Suprapubic skin (tissue), 4 donors: ENCODE measurements at regions not wholly inside any gene's neighbourhood (a gene's known extent, or its start where the extent isn't known, plus 50 kb on each side); places are given as distances from the start of the nearest gene placed in this dataset.

Source experiments
- DNase-seq, 2 donors: peaks; one replicate each; pipeline ENCODE4 v3.0.0-alpha.2; 2019; ENCODE audit warnings: low spot score in 2 of 2
- H3K27ac ChIP-seq: fragments of 200-600 bp; sonication (generic); one replicate; pipeline ENCODE4 v1.5.1; 2019
- H3K27me3 ChIP-seq: fragments of 200-600 bp; sonication (generic); one replicate; pipeline ENCODE4 v1.5.1; 2019
- H3K36me3 ChIP-seq: fragments of 200-600 bp; sonication (generic); one replicate; pipeline ENCODE4 v1.5.1; 2019
- H3K4me1 ChIP-seq: fragments of 200-600 bp; sonication (generic); one replicate; pipeline ENCODE4 v1.5.1; 2019
- H3K4me3 ChIP-seq: fragments of 200-600 bp; sonication (generic); one replicate; pipeline ENCODE4 v1.5.1; 2019; ENCODE audit warnings: mild to moderate bottlenecking
- H3K9me3 ChIP-seq: fragments of 200-600 bp; sonication (generic); one replicate; pipeline ENCODE4 v1.5.1; 2019
- EP300 ChIP-seq: sonication (generic); formaldehyde crosslinking; IDR thresholded peaks from one replicate; pipeline ENCODE4 v1.6.1; 2017; ENCODE audit warnings: antibody characterized with exemption
- POLR2A ChIP-seq, 2 donors: fragments of 450-650 bp; IDR thresholded peaks; one replicate each; pipeline ENCODE4 v1.6.1; 2017; ENCODE audit warnings: antibody characterized with exemption in 2 of 2, mild to moderate bottlenecking in 2 of 2, moderate library complexity in 2 of 2
- POLR2AphosphoS5 ChIP-seq, 3 donors: sonication (generic); formaldehyde crosslinking; IDR thresholded peaks; one replicate each; pipeline ENCODE4 v1.6.1; 2017; ENCODE audit warnings: antibody characterized with exemption in 3 of 3
- WGBS: methylation state at CpG from one replicate; pipeline ENCODE4 v1.1.5; 2018; 5-methylcytosine and 5-hydroxymethylcytosine counted together
- TF ChIP-seq, protein P1 (sequence below), 2 donors: fragments of 200-600 bp in 1 of 2; fragments of 450-650 bp in 1 of 2; sonication (generic) in 1 of 2; IDR thresholded peaks; one replicate each; pipeline ENCODE4 v1.5.1; 2016 to 2019; ENCODE audit warnings: antibody characterized with exemption in 2 of 2, mild to moderate bottlenecking in 1 of 2, moderate library complexity in 1 of 2

DNA sequence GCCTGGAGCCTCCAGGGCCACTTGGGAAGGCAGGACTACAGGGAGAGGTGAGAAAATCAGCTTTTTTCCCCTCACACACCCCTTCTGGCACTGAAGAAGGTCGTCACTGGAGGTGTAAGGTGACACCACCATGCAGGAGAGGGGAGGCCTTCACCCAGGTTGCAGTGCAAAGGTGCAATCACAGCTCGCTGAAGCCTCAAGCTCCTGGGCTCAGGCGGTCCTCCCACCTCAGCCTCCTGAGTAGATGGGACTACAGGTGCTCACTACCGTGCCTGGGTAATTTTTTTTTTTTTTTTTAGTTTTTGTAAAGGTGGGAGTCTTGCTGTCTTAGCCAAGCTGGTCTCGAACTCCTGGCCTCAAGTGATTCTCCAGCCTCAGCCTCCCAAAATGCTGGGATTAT is 93.6 kb downstream of the TNFAIP2 start:
- TF ChIP-seq, protein P1, sequence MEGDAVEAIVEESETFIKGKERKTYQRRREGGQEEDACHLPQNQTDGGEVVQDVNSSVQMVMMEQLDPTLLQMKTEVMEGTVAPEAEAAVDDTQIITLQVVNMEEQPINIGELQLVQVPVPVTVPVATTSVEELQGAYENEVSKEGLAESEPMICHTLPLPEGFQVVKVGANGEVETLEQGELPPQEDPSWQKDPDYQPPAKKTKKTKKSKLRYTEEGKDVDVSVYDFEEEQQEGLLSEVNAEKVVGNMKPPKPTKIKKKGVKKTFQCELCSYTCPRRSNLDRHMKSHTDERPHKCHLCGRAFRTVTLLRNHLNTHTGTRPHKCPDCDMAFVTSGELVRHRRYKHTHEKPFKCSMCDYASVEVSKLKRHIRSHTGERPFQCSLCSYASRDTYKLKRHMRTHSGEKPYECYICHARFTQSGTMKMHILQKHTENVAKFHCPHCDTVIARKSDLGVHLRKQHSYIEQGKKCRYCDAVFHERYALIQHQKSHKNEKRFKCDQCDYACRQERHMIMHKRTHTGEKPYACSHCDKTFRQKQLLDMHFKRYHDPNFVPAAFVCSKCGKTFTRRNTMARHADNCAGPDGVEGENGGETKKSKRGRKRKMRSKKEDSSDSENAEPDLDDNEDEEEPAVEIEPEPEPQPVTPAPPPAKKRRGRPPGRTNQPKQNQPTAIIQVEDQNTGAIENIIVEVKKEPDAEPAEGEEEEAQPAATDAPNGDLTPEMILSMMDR (IDR thresholded peaks at IDR 0.05): no peak
- TF ChIP-seq POLR2AphosphoS5 (IDR thresholded peaks at IDR 0.05): no peak
- TF ChIP-seq POLR2A (IDR thresholded peaks at IDR 0.05): no peak
- TF ChIP-seq EP300: no peak
- H3K36me3 ChIP-seq: no peaks in the 10 kb centered on the region
- no peak overlapping the region for H3K27ac ChIP-seq
- peaks cover 17% of the 10 kb centered on the region for H3K27me3 ChIP-seq
- H3K4me3 ChIP-seq: no peak overlapping the region
- DNase-seq: no peak
- peaks cover 9% of the 10 kb centered on the region for H3K4me1 ChIP-seq
- H3K9me3 ChIP-seq: no peaks in the 10 kb centered on the region
- WGBS: 93% methylated on average over 5 of the region's 5 CpGs

DNA sequence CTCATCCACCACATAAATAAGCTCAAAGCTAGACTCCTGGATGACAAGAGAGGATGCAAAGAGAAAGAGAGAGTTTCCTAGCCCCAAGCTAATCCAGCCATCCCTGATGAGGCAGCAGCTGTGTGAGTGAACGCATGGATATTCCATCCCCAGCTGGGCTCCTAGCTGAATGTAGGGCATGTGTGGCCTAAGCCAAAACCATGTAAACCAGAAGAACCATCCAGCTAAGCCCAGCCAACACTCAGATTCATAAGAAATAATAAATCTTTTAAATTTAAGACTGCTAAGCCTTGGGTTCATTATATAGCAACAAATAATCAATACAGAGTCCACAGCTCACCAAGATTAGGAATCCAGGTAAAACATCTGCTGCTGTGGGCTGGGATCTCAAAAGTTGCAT is 94.3 kb downstream of the TNFAIP2 start:
- Histone ChIP-seq H3K9me3 (no peaks in the 10 kb centered on the region), H3K4me3 (no peak overlapping the region), H3K36me3 (no peaks in the 10 kb centered on the region), H3K4me1 (peaks cover 9% of the 10 kb centered on the region), H3K27me3 (peaks cover 21% of the 10 kb centered on the region), H3K27ac (no peak overlapping the region)
- DNase-seq: no peak
- 100% methylated on average over 1 of the region's 1 CpG for WGBS
- no peak for TF ChIP-seq EP300
- TF ChIP-seq, protein P1 (IDR thresholded peaks at IDR 0.05): no peak
- TF ChIP-seq POLR2AphosphoS5 (IDR thresholded peaks at IDR 0.05): no peak
- no peak for TF ChIP-seq POLR2A (IDR thresholded peaks at IDR 0.05)

DNA sequence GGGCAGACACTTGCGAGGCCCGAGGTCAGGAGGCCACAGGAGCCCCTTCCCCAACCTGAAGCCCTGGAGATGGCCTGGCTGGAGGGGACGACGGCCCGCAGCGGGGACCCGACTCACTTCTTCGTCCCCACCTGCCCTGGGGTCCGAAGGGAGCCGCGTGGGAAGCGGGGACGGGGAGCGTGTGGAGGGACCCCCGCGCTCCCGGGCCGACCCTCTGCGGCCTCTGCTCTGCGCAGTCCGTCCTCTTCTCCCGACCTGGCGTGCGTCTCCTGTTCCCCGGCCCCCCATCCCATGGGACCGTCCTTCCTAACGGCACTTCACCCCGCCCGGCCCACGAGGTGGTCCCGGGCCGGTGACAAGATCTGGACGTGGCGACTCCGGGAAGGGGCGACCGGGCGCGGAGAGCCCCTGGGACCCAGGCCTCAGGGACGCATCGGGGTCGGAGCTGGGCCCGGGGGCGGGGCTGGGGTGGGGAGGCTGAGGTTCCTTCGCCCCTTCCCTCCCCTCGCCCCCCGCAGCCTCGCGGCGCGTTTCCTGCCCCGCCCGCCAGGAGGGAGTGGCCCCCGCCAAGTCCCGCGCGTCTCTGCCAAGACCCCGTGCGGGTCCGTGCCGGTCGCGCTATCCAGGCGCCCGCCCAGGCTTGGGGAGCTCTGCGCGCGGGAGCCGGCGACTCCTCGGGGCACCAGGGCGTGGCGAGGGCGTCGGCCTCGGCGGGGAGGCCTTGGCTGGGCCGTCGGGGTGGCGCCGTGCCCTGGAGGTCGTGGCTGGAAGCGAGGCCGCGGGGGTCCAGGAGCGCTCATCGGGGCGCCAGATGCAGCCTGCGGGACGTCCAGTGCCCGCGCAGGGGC is 97.1 kb downstream of the TNFAIP2 start:
- no peaks in the 10 kb centered on the region for H3K36me3 ChIP-seq
- TF ChIP-seq, protein P1 (IDR thresholded peaks at IDR 0.05): no peak
- TF ChIP-seq EP300: no peak
- TF ChIP-seq POLR2AphosphoS5 (IDR thresholded peaks at IDR 0.05): no peak
- no peak for TF ChIP-seq POLR2A (IDR thresholded peaks at IDR 0.05)
- WGBS: 34% methylated on average over 13 of the region's 92 CpGs
- DNase-seq: peak in 1 of 2 donors; percentile 65
- peaks cover 26% of the 10 kb centered on the region for H3K27me3 ChIP-seq
- H3K27ac ChIP-seq: no peak overlapping the region
- peaks cover 9% of the 10 kb centered on the region for H3K4me1 ChIP-seq
- no peaks in the 10 kb centered on the region for H3K9me3 ChIP-seq
- peak overlapping the region; percentile 52 for H3K4me3 ChIP-seq

DNA sequence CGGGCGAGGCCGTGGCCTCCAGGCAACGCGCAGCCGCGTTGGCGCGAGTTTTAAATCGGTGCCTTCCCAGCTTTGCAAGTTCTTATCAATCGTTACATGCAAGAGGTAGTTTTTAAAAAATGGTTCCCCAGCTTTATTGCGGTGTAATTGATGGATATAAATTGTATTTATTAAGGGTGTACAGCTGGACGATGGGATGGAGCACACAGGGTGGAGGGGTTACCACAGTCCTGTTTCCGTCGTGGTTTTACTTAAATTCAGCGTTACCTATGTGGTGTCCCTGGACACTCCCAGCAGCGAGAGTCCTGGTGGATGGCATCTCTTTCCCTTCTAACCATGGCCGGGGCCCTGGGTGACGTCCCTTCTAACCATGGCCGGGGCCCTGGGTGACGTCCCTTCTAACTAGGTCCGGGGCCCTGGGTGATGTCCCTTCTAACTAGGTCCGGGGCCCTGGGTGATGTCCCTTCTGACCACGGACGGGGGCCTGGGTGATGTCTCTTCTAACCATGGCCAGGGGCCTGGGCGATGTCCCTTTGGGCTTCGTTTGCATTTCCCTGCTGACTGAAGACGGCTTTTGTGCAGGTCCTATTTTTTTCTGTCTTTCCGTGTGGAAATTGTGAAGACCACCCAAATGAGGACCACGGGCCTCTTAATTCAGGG is 97.9 kb downstream of the TNFAIP2 start:
- 67% methylated on average over 20 of the region's 30 CpGs for WGBS
- DNase-seq: peak; percentile 56 to 78
- no peaks in the 10 kb centered on the region for H3K36me3 ChIP-seq
- H3K4me3 ChIP-seq: peak overlapping the region; percentile 52
- H3K27me3 ChIP-seq: peaks cover 31% of the 10 kb centered on the region
- TF ChIP-seq POLR2A (IDR thresholded peaks at IDR 0.05) (no peak), EP300 (no peak), POLR2AphosphoS5 (IDR thresholded peaks at IDR 0.05) (no peak)
- TF ChIP-seq, protein P1 (IDR thresholded peaks at IDR 0.05): no peak
- no peaks in the 10 kb centered on the region for H3K9me3 ChIP-seq
- H3K4me1 ChIP-seq: peaks cover 9% of the 10 kb centered on the region
- no peak overlapping the region for H3K27ac ChIP-seq

DNA sequence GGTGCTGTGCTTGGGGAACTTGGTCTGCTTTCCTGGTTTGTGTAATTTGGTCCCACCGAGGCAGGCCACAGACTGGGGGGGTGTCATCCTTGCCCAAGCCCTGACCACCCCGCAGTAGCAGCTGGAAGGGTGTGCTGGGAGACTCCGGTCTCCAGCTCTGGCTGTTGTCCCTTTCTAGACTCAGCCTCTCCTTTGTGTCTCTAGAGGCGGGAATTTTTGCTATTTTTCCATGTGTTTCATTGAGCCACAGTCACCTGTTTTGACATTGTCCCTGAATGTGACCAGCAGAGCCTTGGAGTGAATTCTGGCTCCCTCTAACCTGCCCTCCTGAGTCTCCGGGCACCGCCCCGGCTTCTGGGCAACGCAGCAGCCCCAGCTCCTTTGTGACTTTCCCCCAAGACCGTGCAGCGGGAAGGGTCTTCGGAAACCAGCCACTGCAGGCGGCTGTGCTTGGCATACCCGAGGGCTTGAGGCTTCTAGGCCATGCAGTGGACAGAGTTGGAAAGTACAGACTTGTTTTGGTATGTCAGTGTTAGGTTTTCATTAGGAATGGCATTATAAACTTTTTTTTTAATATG is 98.6 kb downstream of the TNFAIP2 start:
- Histone ChIP-seq H3K27me3 (peaks cover 31% of the 10 kb centered on the region), H3K27ac (no peak overlapping the region), H3K4me3 (no peak overlapping the region), H3K9me3 (no peaks in the 10 kb centered on the region), H3K36me3 (no peaks in the 10 kb centered on the region), H3K4me1 (peaks cover 9% of the 10 kb centered on the region)
- WGBS: 92% methylated on average over 12 of the region's 13 CpGs
- TF ChIP-seq POLR2A (IDR thresholded peaks at IDR 0.05) (no peak), POLR2AphosphoS5 (IDR thresholded peaks at IDR 0.05) (no peak), EP300 (no peak)
- TF ChIP-seq, protein P1 (IDR thresholded peaks at IDR 0.05): no peak
- peak in 1 of 2 donors; percentile 41 for DNase-seq
